Natural killer cell (primary cell): ENCODE measurements at regions not wholly inside any gene's neighbourhood (a gene's known extent, or its start where the extent isn't known, plus 50 kb on each side); places are given as distances from the start of the nearest gene placed in this dataset.

Experiments used
- ATAC-seq, 3 donors: fragments of 150-1000 bp in 2 of 3; fragments of 200-7000 bp in 1 of 3; cut with Tn5 transposase; 1 replicate in 1 of 3; 2 replicates in 2 of 3; pipeline ENCODE4 v1.10.0; 2021; ENCODE audit warnings: mild to moderate bottlenecking in 2 of 3, moderate library complexity in 2 of 3
- DNase-seq, 2 donors: peaks; one replicate each; pipeline versions ENCODE4 v3.0.0 to v3.0.0-alpha.2; 2013 to 2021; ENCODE audit warnings: mixed read lengths in 1 of 2
- H3K27ac ChIP-seq: one replicate; pipeline ENCODE4 v1.5.1; 2013; ENCODE audit warnings: mild to moderate bottlenecking, low read length
- H3K27me3 ChIP-seq: one replicate; pipeline ENCODE4 v1.6.1; 2013; ENCODE audit warnings: low read length; ENCODE audit not compliant: control insufficient read depth, insufficient read depth
- H3K36me3 ChIP-seq: one replicate; pipeline ENCODE4 v1.6.1; 2013; ENCODE audit warnings: low read length; ENCODE audit not compliant: control insufficient read depth, insufficient read depth
- H3K4me1 ChIP-seq: one replicate; pipeline ENCODE4 v1.6.1; 2013; ENCODE audit warnings: low read length; ENCODE audit not compliant: control insufficient read depth, insufficient read depth
- H3K4me3 ChIP-seq: one replicate; pipeline ENCODE4 v1.5.1; 2013; ENCODE audit warnings: low read length
- H3K9me3 ChIP-seq: one replicate; pipeline ENCODE4 v1.6.1; 2013; ENCODE audit warnings: low read length; ENCODE audit not compliant: control insufficient read depth, insufficient read depth
- H3K27ac Mint-ChIP-seq, 2 donors: one replicate each; pipeline ENCODE4 v1.8.0; 2022; ENCODE audit warnings: mild to moderate bottlenecking in 2 of 2, mixed read lengths in 2 of 2, moderate library complexity in 1 of 2
- H3K27me3 Mint-ChIP-seq, 2 donors: one replicate each; pipeline ENCODE4 v1.8.0; 2022; ENCODE audit warnings: low read depth in 2 of 2, mixed read lengths in 2 of 2
- H3K36me3 Mint-ChIP-seq: one replicate; pipeline ENCODE4 v1.8.0; 2022; ENCODE audit warnings: mixed read lengths
- H3K4me1 Mint-ChIP-seq, 2 donors: one replicate each; pipeline ENCODE4 v1.8.0; 2022; ENCODE audit warnings: mixed read lengths in 2 of 2
- H3K4me3 Mint-ChIP-seq: one replicate; pipeline ENCODE4 v1.8.0; 2022; ENCODE audit warnings: mild to moderate bottlenecking, moderate library complexity, mixed read lengths
- H3K9me3 Mint-ChIP-seq, 2 donors: one replicate each; pipeline ENCODE4 v1.8.0; 2022; ENCODE audit warnings: mixed read lengths in 2 of 2
- CTCF ChIP-seq: fragments of 200-600 bp; IDR thresholded peaks from one replicate; pipeline ENCODE4 v1.8.0; 2022; ENCODE audit warnings: antibody characterized with exemption
- WGBS: methylation state at CpG from one replicate; pipeline ENCODE4 v1.1.7; 2013; ENCODE audit warnings: missing lambda C conversion rate; ENCODE audit not compliant: insufficient coverage; 5-methylcytosine and 5-hydroxymethylcytosine counted together
- intact Hi-C: fragments of 100-400 bp; cut with micrococcal nuclease; formaldehyde crosslinking; loops from one replicate; pipeline ENCODE4 v1.14.2; 2022

GRCh38 chr2:235302263-235302662 is 191.6 kb upstream of the AGAP1 start:
- no peak for TF ChIP-seq CTCF
- Mint-ChIP-seq H3K9me3 (peaks cover 0 to 2% of the 10 kb centered on the region in 2 donors), H3K36me3 (no peaks in the 10 kb centered on the region), H3K27me3 (peaks cover 24 to 27% of the 10 kb centered on the region in 2 donors), H3K27ac (no peak overlapping the region), H3K4me3 (no peak overlapping the region), H3K4me1 (no peaks in the 10 kb centered on the region)
- Histone ChIP-seq H3K9me3 (no peaks in the 10 kb centered on the region), H3K36me3 (no peaks in the 10 kb centered on the region), H3K4me3 (no peak overlapping the region), H3K27ac (no peak overlapping the region), H3K4me1 (no peaks in the 10 kb centered on the region), H3K27me3 (no peaks in the 10 kb centered on the region)
- WGBS: 89% methylated on average over 9 of the region's 9 CpGs
- no peak for ATAC-seq
- no peak for DNase-seq
- intact Hi-C loops: no loop called here

- H3K27me3 Mint-ChIP-seq: peaks cover 25 to 26% of the 10 kb centered on the region in 2 donors
- no peaks in the 10 kb centered on the region for H3K9me3 ChIP-seq
- 82% methylated on average over 18 of the region's 18 CpGs for WGBS
- no peaks in the 10 kb centered on the region for H3K4me1 Mint-ChIP-seq
- intact Hi-C loops: no loop called here
- H3K27me3 ChIP-seq: no peaks in the 10 kb centered on the region
- no peaks in the 10 kb centered on the region for H3K36me3 ChIP-seq
- no peak overlapping the region for H3K4me3 Mint-ChIP-seq
- H3K4me3 ChIP-seq: no peak overlapping the region
- no peak for TF ChIP-seq CTCF
- peaks cover 5% of the 10 kb centered on the region for H3K36me3 Mint-ChIP-seq
- no peaks in the 10 kb centered on the region for H3K4me1 ChIP-seq
- ATAC-seq: no peak
- H3K27ac ChIP-seq: no peak overlapping the region
- no peak overlapping the region for H3K27ac Mint-ChIP-seq
- H3K9me3 Mint-ChIP-seq: no peaks in the 10 kb centered on the region
- DNase-seq: no peak
These were observed 190.1 kb upstream of the AGAP1 start for GRCh38 chr2:235303499-235304291.

DNA sequence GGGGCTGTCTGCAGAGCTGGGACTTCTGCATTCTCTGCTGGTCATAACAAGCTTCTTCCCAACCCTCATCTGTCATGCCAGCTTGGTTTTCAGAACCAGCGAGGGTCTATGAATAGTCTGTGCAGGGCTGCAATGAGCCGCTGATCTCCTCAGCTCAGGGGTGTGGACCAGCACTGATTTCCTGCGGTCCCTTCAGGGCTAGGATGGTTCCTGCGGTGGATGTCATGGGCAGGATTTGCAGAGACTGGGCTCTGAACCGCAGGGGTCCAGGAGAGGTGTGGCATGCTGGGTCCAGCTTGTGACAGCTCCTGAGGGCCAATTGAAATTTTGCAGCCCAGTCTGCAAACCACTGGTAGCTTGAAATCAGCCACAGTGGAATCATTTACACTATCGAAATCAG is 188.2 kb upstream of the AGAP1 start:
- intact Hi-C loops: no loop called here
- peaks cover 23 to 36% of the 10 kb centered on the region in 2 donors for H3K27me3 Mint-ChIP-seq
- no peak for ATAC-seq
- Histone ChIP-seq H3K4me1 (no peaks in the 10 kb centered on the region), H3K9me3 (no peaks in the 10 kb centered on the region), H3K36me3 (no peaks in the 10 kb centered on the region), H3K27ac (no peak overlapping the region), H3K27me3 (no peaks in the 10 kb centered on the region), H3K4me3 (no peak overlapping the region)
- no peak for TF ChIP-seq CTCF
- no peak overlapping the region for H3K27ac Mint-ChIP-seq
- WGBS: 91% methylated on average over 6 of the region's 6 CpGs
- peaks cover 6% of the 10 kb centered on the region for H3K36me3 Mint-ChIP-seq
- H3K4me3 Mint-ChIP-seq: no peak overlapping the region
- no peaks in the 10 kb centered on the region for H3K4me1 Mint-ChIP-seq
- H3K9me3 Mint-ChIP-seq: no peaks in the 10 kb centered on the region
- DNase-seq: no peak

GRCh38 chr2:235311044-235311443 is 182.8 kb upstream of the AGAP1 start:
- Histone ChIP-seq H3K36me3 (no peaks in the 10 kb centered on the region), H3K27me3 (no peaks in the 10 kb centered on the region), H3K4me1 (no peaks in the 10 kb centered on the region), H3K9me3 (no peaks in the 10 kb centered on the region), H3K4me3 (no peak overlapping the region), H3K27ac (no peak overlapping the region)
- WGBS: 90% methylated on average over 4 of the region's 4 CpGs
- no peak for ATAC-seq
- Mint-ChIP-seq H3K4me1 (no peaks in the 10 kb centered on the region), H3K9me3 (peaks cover 0 to 2% of the 10 kb centered on the region in 2 donors), H3K4me3 (no peak overlapping the region), H3K27me3 (peaks cover 13 to 38% of the 10 kb centered on the region in 2 donors), H3K36me3 (peaks cover 6% of the 10 kb centered on the region), H3K27ac (no peak overlapping the region)
- intact Hi-C loops: no loop called here
- TF ChIP-seq CTCF: no peak
- DNase-seq: no peak
